ENCODE measurements at regions not wholly inside any gene's neighbourhood (a gene's known extent, or its start where the extent isn't known, plus 50 kb on each side); places are given as distances from the start of the nearest gene placed in this dataset.

GRCh38 chr2:105569606-105570005 is 170.8 kb upstream of the FHL2 start:
- no peaks in the 10 kb centered on the region for H3K36me3 ChIP-seq (ENCODE audit: control insufficient read depth in 2 of 2, insufficient read depth in 2 of 2, low read length in 1 of 2)
- no peak overlapping the region for H3K4me3 ChIP-seq (ENCODE audit: low read depth in 1 of 2, low read length in 2 of 2)
- H3K4me1 ChIP-seq (ENCODE audit: control insufficient read depth in 2 of 2, insufficient read depth in 2 of 2, low read length in 1 of 2), result peaks cover 2 to 7% of the 10 kb centered on the region in 2 donors
- H3K27ac ChIP-seq (ENCODE audit: low read depth in 2 of 2, low read length in 1 of 2), result no peak overlapping the region
- no peaks in the 10 kb centered on the region for H3K27me3 ChIP-seq (ENCODE audit: control insufficient read depth in 1 of 2, insufficient read depth in 2 of 2, low read length in 2 of 2)
- H3K9me3 ChIP-seq (ENCODE audit: control insufficient read depth in 2 of 2, insufficient read depth in 1 of 2, low read depth in 1 of 2, low read length in 1 of 2), result peaks cover 0 to 2% of the 10 kb centered on the region in 2 donors
- 90 to 92% methylated on average over 6 of the region's 6 CpGs for WGBS, 2 donors

- Histone ChIP-seq H3K4me3 (ENCODE audit: low read depth in 1 of 2, low read length in 2 of 2) (no peak overlapping the region), H3K27me3 (ENCODE audit: control insufficient read depth in 1 of 2, insufficient read depth in 2 of 2, low read length in 2 of 2) (no peaks in the 10 kb centered on the region), H3K4me1 (ENCODE audit: control insufficient read depth in 2 of 2, insufficient read depth in 2 of 2, low read length in 1 of 2) (peaks cover 0 to 2% of the 10 kb centered on the region in 2 donors), H3K36me3 (ENCODE audit: control insufficient read depth in 2 of 2, insufficient read depth in 2 of 2, low read length in 1 of 2) (no peaks in the 10 kb centered on the region), H3K9me3 (ENCODE audit: control insufficient read depth in 2 of 2, insufficient read depth in 1 of 2, low read depth in 1 of 2, low read length in 1 of 2) (peaks cover 0 to 2% of the 10 kb centered on the region in 2 donors), H3K27ac (ENCODE audit: low read depth in 2 of 2, low read length in 1 of 2) (no peak overlapping the region)
- WGBS, 2 donors, result 39 to 44% methylated on average over 17 of the region's 17 CpGs
These were observed 169.2 kb upstream of the FHL2 start for GRCh38 chr2:105567996-105568494.

- Histone ChIP-seq H3K4me3 (ENCODE audit: low read depth in 1 of 2, low read length in 2 of 2) (no peak overlapping the region), H3K27ac (ENCODE audit: low read depth in 2 of 2, low read length in 1 of 2) (no peak overlapping the region), H3K36me3 (ENCODE audit: control insufficient read depth in 2 of 2, insufficient read depth in 2 of 2, low read length in 1 of 2) (no peaks in the 10 kb centered on the region), H3K27me3 (ENCODE audit: control insufficient read depth in 1 of 2, insufficient read depth in 2 of 2, low read length in 2 of 2) (no peaks in the 10 kb centered on the region), H3K9me3 (ENCODE audit: control insufficient read depth in 2 of 2, insufficient read depth in 1 of 2, low read depth in 1 of 2, low read length in 1 of 2) (no peaks in the 10 kb centered on the region), H3K4me1 (ENCODE audit: control insufficient read depth in 2 of 2, insufficient read depth in 2 of 2, low read length in 1 of 2) (no peaks in the 10 kb centered on the region)
- 77 to 83% methylated on average over 8 of the region's 8 CpGs for WGBS, 2 donors
These were observed 164.3 kb upstream of the FHL2 start for GRCh38 chr2:105563000-105563719.

- Histone ChIP-seq H3K27ac (ENCODE audit: low read depth in 2 of 2, low read length in 1 of 2) (no peak overlapping the region), H3K9me3 (ENCODE audit: control insufficient read depth in 2 of 2, insufficient read depth in 1 of 2, low read depth in 1 of 2, low read length in 1 of 2) (no peaks in the 10 kb centered on the region), H3K4me1 (ENCODE audit: control insufficient read depth in 2 of 2, insufficient read depth in 2 of 2, low read length in 1 of 2) (peaks cover 2 to 4% of the 10 kb centered on the region in 2 donors), H3K27me3 (ENCODE audit: control insufficient read depth in 1 of 2, insufficient read depth in 2 of 2, low read length in 2 of 2) (no peaks in the 10 kb centered on the region), H3K4me3 (ENCODE audit: low read depth in 1 of 2, low read length in 2 of 2) (no peak overlapping the region), H3K36me3 (ENCODE audit: control insufficient read depth in 2 of 2, insufficient read depth in 2 of 2, low read length in 1 of 2) (no peaks in the 10 kb centered on the region)
- WGBS, 2 donors, result 87 to 88% methylated on average over 9 of the region's 9 CpGs
These were observed 162.6 kb upstream of the FHL2 start for GRCh38 chr2:105561401-105561800.

- Histone ChIP-seq H3K9me3 (ENCODE audit: control insufficient read depth in 2 of 2, insufficient read depth in 1 of 2, low read depth in 1 of 2, low read length in 1 of 2) (no peaks in the 10 kb centered on the region), H3K27me3 (ENCODE audit: control insufficient read depth in 1 of 2, insufficient read depth in 2 of 2, low read length in 2 of 2) (no peaks in the 10 kb centered on the region), H3K4me1 (ENCODE audit: control insufficient read depth in 2 of 2, insufficient read depth in 2 of 2, low read length in 1 of 2) (peaks cover 2 to 4% of the 10 kb centered on the region in 2 donors), H3K27ac (ENCODE audit: low read depth in 2 of 2, low read length in 1 of 2) (no peak overlapping the region), H3K4me3 (ENCODE audit: low read depth in 1 of 2, low read length in 2 of 2) (no peak overlapping the region), H3K36me3 (ENCODE audit: control insufficient read depth in 2 of 2, insufficient read depth in 2 of 2, low read length in 1 of 2) (no peaks in the 10 kb centered on the region)
- 78 to 88% methylated on average over 10 of the region's 10 CpGs for WGBS, 2 donors
These were observed 161.3 kb upstream of the FHL2 start for GRCh38 chr2:105560157-105560556.

- Histone ChIP-seq H3K36me3 (ENCODE audit: control insufficient read depth in 2 of 2, insufficient read depth in 2 of 2, low read length in 1 of 2) (no peaks in the 10 kb centered on the region), H3K27ac (ENCODE audit: low read depth in 2 of 2, low read length in 1 of 2) (no peak overlapping the region), H3K4me3 (ENCODE audit: low read depth in 1 of 2, low read length in 2 of 2) (no peak overlapping the region), H3K27me3 (ENCODE audit: control insufficient read depth in 1 of 2, insufficient read depth in 2 of 2, low read length in 2 of 2) (no peaks in the 10 kb centered on the region), H3K9me3 (ENCODE audit: control insufficient read depth in 2 of 2, insufficient read depth in 1 of 2, low read depth in 1 of 2, low read length in 1 of 2) (no peaks in the 10 kb centered on the region), H3K4me1 (ENCODE audit: control insufficient read depth in 2 of 2, insufficient read depth in 2 of 2, low read length in 1 of 2) (peaks cover 2 to 4% of the 10 kb centered on the region in 2 donors)
- 37 to 47% methylated on average over 12 of the region's 12 CpGs for WGBS, 2 donors
These were observed 158.4 kb upstream of the FHL2 start for GRCh38 chr2:105557021-105557920.

- Histone ChIP-seq H3K27me3 (ENCODE audit: control insufficient read depth in 1 of 2, insufficient read depth in 2 of 2, low read length in 2 of 2) (no peaks in the 10 kb centered on the region), H3K4me1 (ENCODE audit: control insufficient read depth in 2 of 2, insufficient read depth in 2 of 2, low read length in 1 of 2) (peaks cover 2 to 4% of the 10 kb centered on the region in 2 donors), H3K4me3 (ENCODE audit: low read depth in 1 of 2, low read length in 2 of 2) (no peak overlapping the region), H3K27ac (ENCODE audit: low read depth in 2 of 2, low read length in 1 of 2) (no peak overlapping the region), H3K36me3 (ENCODE audit: control insufficient read depth in 2 of 2, insufficient read depth in 2 of 2, low read length in 1 of 2) (no peaks in the 10 kb centered on the region), H3K9me3 (ENCODE audit: control insufficient read depth in 2 of 2, insufficient read depth in 1 of 2, low read depth in 1 of 2, low read length in 1 of 2) (no peaks in the 10 kb centered on the region)
- WGBS, 2 donors, result 73 to 77% methylated on average over 3 of the region's 3 CpGs
These were observed 157.5 kb upstream of the FHL2 start for GRCh38 chr2:105556366-105556765.

GRCh38 chr2:105554235-105554634 is 155.4 kb upstream of the FHL2 start:
- H3K4me3 ChIP-seq (ENCODE audit: low read depth in 1 of 2, low read length in 2 of 2), result no peak overlapping the region
- H3K27me3 ChIP-seq (ENCODE audit: control insufficient read depth in 1 of 2, insufficient read depth in 2 of 2, low read length in 2 of 2), result no peaks in the 10 kb centered on the region
- H3K27ac ChIP-seq (ENCODE audit: low read depth in 2 of 2, low read length in 1 of 2), result no peak overlapping the region
- H3K9me3 ChIP-seq (ENCODE audit: control insufficient read depth in 2 of 2, insufficient read depth in 1 of 2, low read depth in 1 of 2, low read length in 1 of 2), result no peaks in the 10 kb centered on the region
- H3K4me1 ChIP-seq (ENCODE audit: control insufficient read depth in 2 of 2, insufficient read depth in 2 of 2, low read length in 1 of 2), result peaks cover 2 to 4% of the 10 kb centered on the region in 2 donors
- no peaks in the 10 kb centered on the region for H3K36me3 ChIP-seq (ENCODE audit: control insufficient read depth in 2 of 2, insufficient read depth in 2 of 2, low read length in 1 of 2)

GRCh38 chr2:105553538-105554196 is 154.8 kb upstream of the FHL2 start:
- WGBS, 2 donors, result 53 to 54% methylated on average over 9 of the region's 9 CpGs
- H3K27me3 ChIP-seq (ENCODE audit: control insufficient read depth in 1 of 2, insufficient read depth in 2 of 2, low read length in 2 of 2), result no peaks in the 10 kb centered on the region
- H3K36me3 ChIP-seq (ENCODE audit: control insufficient read depth in 2 of 2, insufficient read depth in 2 of 2, low read length in 1 of 2), result no peaks in the 10 kb centered on the region
- H3K4me1 ChIP-seq (ENCODE audit: control insufficient read depth in 2 of 2, insufficient read depth in 2 of 2, low read length in 1 of 2), result peaks cover 2 to 4% of the 10 kb centered on the region in 2 donors
- no peak overlapping the region for H3K27ac ChIP-seq (ENCODE audit: low read depth in 2 of 2, low read length in 1 of 2)
- no peak overlapping the region for H3K4me3 ChIP-seq (ENCODE audit: low read depth in 1 of 2, low read length in 2 of 2)
- H3K9me3 ChIP-seq (ENCODE audit: control insufficient read depth in 2 of 2, insufficient read depth in 1 of 2, low read depth in 1 of 2, low read length in 1 of 2), result no peaks in the 10 kb centered on the region

Measured in esophagus (tissue), 2 donors.